Spinal cord (tissue), 9 donors: ENCODE measurements at regions not wholly inside any gene's neighbourhood (a gene's known extent, or its start where the extent isn't known, plus 50 kb on each side); places are given as distances from the start of the nearest gene placed in this dataset.
"Not testable (repeated sequence)": the region's sequence is repeated elsewhere in the genome, so short reads cannot be mapped to it uniquely, and the experiment has no call there.

Experiments
- DNase-seq, 6 donors: peaks; one replicate each; pipeline versions ENCODE4 v3.0.0 to v3.0.0-alpha.2; 2013 to 2015; ENCODE audit warnings: low spot score in 6 of 6, low read depth in 4 of 6
- H3K27ac ChIP-seq: one replicate; pipeline ENCODE4 v1.5.1; 2013; ENCODE audit warnings: low read depth, low read length, control low read depth
- H3K27me3 ChIP-seq: one replicate; pipeline ENCODE4 v1.6.1; 2013; ENCODE audit warnings: low read length; ENCODE audit not compliant: control insufficient read depth, insufficient read depth
- H3K36me3 ChIP-seq: one replicate; pipeline ENCODE4 v1.6.1; 2013; ENCODE audit warnings: low read length; ENCODE audit not compliant: control insufficient read depth, insufficient read depth
- H3K4me1 ChIP-seq: one replicate; pipeline ENCODE4 v1.6.1; 2013; ENCODE audit warnings: low read length; ENCODE audit not compliant: control insufficient read depth, insufficient read depth
- H3K4me3 ChIP-seq: one replicate; pipeline ENCODE4 v1.5.1; 2013; ENCODE audit warnings: low read depth, low read length, control low read depth
- H3K9me3 ChIP-seq: one replicate; pipeline ENCODE4 v1.6.1; 2013; ENCODE audit warnings: low read length; ENCODE audit not compliant: control insufficient read depth, insufficient read depth
- WGBS: methylation state at CpG from one replicate; pipeline ENCODE4 v1.1.5; 2013; ENCODE audit warnings: missing lambda C conversion rate; ENCODE audit not compliant: insufficient coverage; 5-methylcytosine and 5-hydroxymethylcytosine counted together
- donor health status: healthy.

- Histone ChIP-seq H3K4me1 (no peaks in the 10 kb centered on the region), H3K27ac (no peak overlapping the region), H3K27me3 (no peaks in the 10 kb centered on the region), H3K9me3 (no peaks in the 10 kb centered on the region), H3K4me3 (no peak overlapping the region), H3K36me3 (peaks cover 7% of the 10 kb centered on the region)
- WGBS, result no CpG with 5 or more reads among the region's 3 CpGs
- no peak for DNase-seq
Measured at GRCh38 chr3:69483449-69483848, 97.6 kb upstream of the FRMD4B start.

GRCh38 chr3:69480986-69481385 is 95.1 kb upstream of the FRMD4B start:
- H3K36me3 ChIP-seq, H3K27ac ChIP-seq, H3K9me3 ChIP-seq, H3K4me1 ChIP-seq, H3K4me3 ChIP-seq, DNase-seq, H3K27me3 ChIP-seq: not testable (repeated sequence)
- 99% methylated on average over 12 of the region's 16 CpGs for WGBS

DNA sequence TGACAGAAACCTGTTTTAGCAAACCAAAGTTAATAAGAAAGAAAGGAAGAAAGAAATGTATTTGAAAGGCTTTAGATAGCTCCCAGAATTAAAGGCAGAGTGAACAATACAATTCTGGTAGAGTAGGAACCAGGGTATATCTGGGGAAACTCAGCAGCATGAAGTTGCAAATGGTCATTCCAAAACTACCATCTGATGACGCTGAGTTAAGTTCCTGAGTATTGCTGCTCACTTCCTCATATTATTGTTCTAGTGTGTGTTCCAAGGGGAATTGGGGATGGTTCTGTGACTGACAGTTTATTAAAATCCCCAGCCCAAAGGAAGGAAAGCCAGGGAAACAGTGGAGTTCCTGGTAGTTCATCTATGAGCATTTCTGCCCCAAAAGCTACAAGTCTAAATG is 88.3 kb upstream of the FRMD4B start:
- no peak for DNase-seq
- Histone ChIP-seq H3K9me3 (no peaks in the 10 kb centered on the region), H3K4me1 (no peaks in the 10 kb centered on the region), H3K27me3 (no peaks in the 10 kb centered on the region), H3K27ac (no peak overlapping the region), H3K4me3 (no peak overlapping the region), H3K36me3 (no peaks in the 10 kb centered on the region)
- WGBS, result no CpG with 5 or more reads among the region's 1 CpG

- no peak for DNase-seq
- Histone ChIP-seq H3K4me1 (no peaks in the 10 kb centered on the region), H3K36me3 (no peaks in the 10 kb centered on the region), H3K9me3 (no peaks in the 10 kb centered on the region), H3K27me3 (no peaks in the 10 kb centered on the region), H3K4me3 (no peak overlapping the region), H3K27ac (no peak overlapping the region)
- 100% methylated on average over 1 of the region's 1 CpG for WGBS
Measured at GRCh38 chr3:69472093-69472492, 86.2 kb upstream of the FRMD4B start.

DNA sequence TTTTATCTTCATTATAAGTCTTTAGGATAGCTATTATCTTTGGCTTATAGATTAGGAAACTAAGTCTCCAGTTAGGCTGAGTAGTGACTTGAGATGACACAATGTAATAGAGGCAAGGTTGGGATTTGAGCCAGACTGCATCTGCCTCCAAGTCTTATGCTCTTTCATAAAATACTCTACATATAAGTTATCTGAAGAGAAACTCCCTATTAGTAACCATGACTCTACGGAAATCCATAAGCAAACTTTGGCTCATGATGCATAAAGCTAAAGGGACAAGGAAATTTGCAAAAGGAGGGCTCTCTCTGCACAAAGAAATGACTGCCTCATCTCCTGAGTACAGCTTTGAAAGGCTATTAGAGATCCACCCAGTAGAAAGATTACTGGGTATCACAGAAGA is 77.6 kb upstream of the FRMD4B start:
- WGBS, result no CpG with 5 or more reads among the region's 1 CpG
- no peaks in the 10 kb centered on the region for H3K4me1 ChIP-seq
- no peaks in the 10 kb centered on the region for H3K9me3 ChIP-seq
- H3K27ac ChIP-seq, result no peak overlapping the region
- H3K36me3 ChIP-seq, result no peaks in the 10 kb centered on the region
- H3K4me3 ChIP-seq, result no peak overlapping the region
- DNase-seq, result no peak
- H3K27me3 ChIP-seq, result no peaks in the 10 kb centered on the region

DNA sequence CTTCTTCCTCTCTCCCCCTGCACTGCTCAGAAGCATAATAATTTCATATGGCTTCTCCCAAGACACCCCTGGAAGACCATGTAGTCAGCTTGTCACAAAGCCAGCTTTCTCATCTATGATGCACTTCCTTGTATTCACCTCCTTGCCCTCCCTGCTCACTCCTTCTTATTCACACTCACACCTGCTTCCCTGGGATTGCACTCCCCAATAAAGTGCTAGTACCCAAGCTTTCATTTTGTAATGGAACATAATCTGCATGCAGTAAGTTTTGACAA is 76.9 kb upstream of the FRMD4B start:
- no peaks in the 10 kb centered on the region for H3K27me3 ChIP-seq
- no peak for DNase-seq
- H3K4me3 ChIP-seq, result no peak overlapping the region
- H3K36me3 ChIP-seq, result no peaks in the 10 kb centered on the region
- no peaks in the 10 kb centered on the region for H3K9me3 ChIP-seq
- H3K27ac ChIP-seq, result no peak overlapping the region
- H3K4me1 ChIP-seq, result no peaks in the 10 kb centered on the region

- DNase-seq, result no peak
- Histone ChIP-seq H3K9me3 (no peaks in the 10 kb centered on the region), H3K4me1 (no peaks in the 10 kb centered on the region), H3K36me3 (no peaks in the 10 kb centered on the region), H3K27ac (no peak overlapping the region), H3K27me3 (no peaks in the 10 kb centered on the region), H3K4me3 (no peak overlapping the region)
- 86% methylated on average over 5 of the region's 6 CpGs for WGBS
Measured at GRCh38 chr3:69462022-69462825, 76.3 kb upstream of the FRMD4B start.

- WGBS, result 57% methylated on average over 7 of the region's 10 CpGs
- Histone ChIP-seq H3K27ac (no peak overlapping the region), H3K4me3 (no peak overlapping the region)
Measured at GRCh38 chr3:69460034-69460433, 74.1 kb upstream of the FRMD4B start.

GRCh38 chr3:69458803-69459365 is 73.0 kb upstream of the FRMD4B start:
- Histone ChIP-seq H3K9me3 (no peaks in the 10 kb centered on the region), H3K27me3 (no peaks in the 10 kb centered on the region), H3K4me1 (no peaks in the 10 kb centered on the region), H3K4me3 (no peak overlapping the region), H3K36me3 (peaks cover 7% of the 10 kb centered on the region), H3K27ac (no peak overlapping the region)
- DNase-seq, result peak in 1 of 6 donors; percentile 68
- WGBS, result 38% methylated on average over 1 of the region's 2 CpGs

More at GRCh38 chr3:69460034-69460433, 74.1 kb upstream of the FRMD4B start:
- peak in 2 of 6 donors; percentile 42 to 94 for DNase-seq
- Histone ChIP-seq H3K36me3 (no peaks in the 10 kb centered on the region), H3K4me1 (no peaks in the 10 kb centered on the region), H3K9me3 (no peaks in the 10 kb centered on the region), H3K27me3 (no peaks in the 10 kb centered on the region)

GRCh38 chr3:69456631-69457030 is 70.7 kb upstream of the FRMD4B start:
- H3K4me3 ChIP-seq, result no peak overlapping the region
- H3K9me3 ChIP-seq, result no peaks in the 10 kb centered on the region
- WGBS, result no CpG with 5 or more reads among the region's 4 CpGs
- no peaks in the 10 kb centered on the region for H3K27me3 ChIP-seq
- H3K4me1 ChIP-seq, result no peaks in the 10 kb centered on the region
- peaks cover 7% of the 10 kb centered on the region for H3K36me3 ChIP-seq
- DNase-seq, result no peak
- no peak overlapping the region for H3K27ac ChIP-seq
